GM12872 (cell line): ENCODE measurements at regions not wholly inside any gene's neighbourhood (a gene's known extent, or its start where the extent isn't known, plus 50 kb on each side); places are given as distances from the start of the nearest gene placed in this dataset.

Experiments used
- TF ChIP-seq, protein P1 (sequence below): IDR thresholded peaks from 3 replicates; pipeline ENCODE4 v1.5.1; 2011; ENCODE audit warnings: low read depth, mild to moderate bottlenecking, low read length, moderate library complexity; ENCODE audit not compliant: insufficient read depth

DNA sequence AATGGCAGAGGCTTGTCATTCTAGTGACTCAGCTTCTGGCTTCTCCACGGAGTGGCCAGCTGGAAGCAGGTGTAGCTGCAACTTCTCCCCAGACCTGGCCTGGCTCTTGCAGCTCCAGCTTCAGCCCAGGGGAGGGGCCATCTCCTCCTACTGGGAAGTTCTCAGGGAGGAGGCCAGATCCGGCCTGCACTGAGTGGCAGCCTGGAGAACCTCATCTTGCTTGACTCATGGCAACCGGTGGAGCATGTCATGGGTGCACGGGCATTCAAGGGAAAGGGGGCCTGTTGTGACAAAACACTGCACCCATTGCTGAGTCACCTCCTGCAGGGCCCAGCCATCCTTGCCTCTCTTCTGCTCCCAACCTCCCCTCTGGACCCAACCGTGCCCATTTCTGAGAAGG is 273.9 kb upstream of the MAF start:
- TF ChIP-seq, protein P1, sequence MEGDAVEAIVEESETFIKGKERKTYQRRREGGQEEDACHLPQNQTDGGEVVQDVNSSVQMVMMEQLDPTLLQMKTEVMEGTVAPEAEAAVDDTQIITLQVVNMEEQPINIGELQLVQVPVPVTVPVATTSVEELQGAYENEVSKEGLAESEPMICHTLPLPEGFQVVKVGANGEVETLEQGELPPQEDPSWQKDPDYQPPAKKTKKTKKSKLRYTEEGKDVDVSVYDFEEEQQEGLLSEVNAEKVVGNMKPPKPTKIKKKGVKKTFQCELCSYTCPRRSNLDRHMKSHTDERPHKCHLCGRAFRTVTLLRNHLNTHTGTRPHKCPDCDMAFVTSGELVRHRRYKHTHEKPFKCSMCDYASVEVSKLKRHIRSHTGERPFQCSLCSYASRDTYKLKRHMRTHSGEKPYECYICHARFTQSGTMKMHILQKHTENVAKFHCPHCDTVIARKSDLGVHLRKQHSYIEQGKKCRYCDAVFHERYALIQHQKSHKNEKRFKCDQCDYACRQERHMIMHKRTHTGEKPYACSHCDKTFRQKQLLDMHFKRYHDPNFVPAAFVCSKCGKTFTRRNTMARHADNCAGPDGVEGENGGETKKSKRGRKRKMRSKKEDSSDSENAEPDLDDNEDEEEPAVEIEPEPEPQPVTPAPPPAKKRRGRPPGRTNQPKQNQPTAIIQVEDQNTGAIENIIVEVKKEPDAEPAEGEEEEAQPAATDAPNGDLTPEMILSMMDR, result no peak

DNA sequence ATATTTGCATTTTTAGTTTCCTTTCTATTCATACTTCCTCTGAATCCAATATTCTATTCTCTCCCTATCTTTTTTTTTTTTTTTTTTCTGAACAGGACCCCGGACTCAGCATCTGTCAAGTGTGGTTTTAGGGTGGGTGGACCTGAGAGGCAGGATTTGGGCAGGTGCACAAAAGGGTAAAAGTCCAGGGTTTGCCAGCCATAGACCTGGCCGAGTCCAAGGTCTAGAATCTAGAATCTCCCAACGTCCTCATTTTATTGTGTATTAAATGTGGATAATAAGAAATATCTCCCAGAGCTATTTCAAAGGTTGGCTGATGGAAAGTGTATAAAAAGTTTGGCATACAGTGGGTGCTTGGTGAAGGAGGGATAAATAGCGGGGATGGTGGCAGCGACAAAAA is 273.3 kb upstream of the MAF start:
- TF ChIP-seq, protein P1, result no peak

DNA sequence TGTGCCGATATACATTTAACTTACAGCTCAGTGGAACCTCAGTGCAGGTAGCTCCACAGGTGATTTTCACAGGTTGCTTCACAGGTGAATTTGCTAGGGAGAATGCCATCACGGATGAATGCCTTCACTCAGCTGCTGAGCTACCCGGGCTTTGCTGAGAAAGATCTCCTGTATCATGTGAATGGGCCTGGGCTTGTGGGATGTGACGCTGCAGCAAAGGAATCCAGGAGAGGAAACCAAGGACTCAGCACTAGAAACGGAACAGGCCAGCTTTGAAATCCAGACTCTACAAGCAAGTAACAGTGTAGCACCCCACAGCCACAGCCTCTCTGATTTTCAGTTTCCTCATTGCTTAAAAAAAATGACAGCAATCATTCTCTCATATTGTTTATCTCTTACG is 271.4 kb upstream of the MAF start:
- TF ChIP-seq, protein P1, result no peak

DNA sequence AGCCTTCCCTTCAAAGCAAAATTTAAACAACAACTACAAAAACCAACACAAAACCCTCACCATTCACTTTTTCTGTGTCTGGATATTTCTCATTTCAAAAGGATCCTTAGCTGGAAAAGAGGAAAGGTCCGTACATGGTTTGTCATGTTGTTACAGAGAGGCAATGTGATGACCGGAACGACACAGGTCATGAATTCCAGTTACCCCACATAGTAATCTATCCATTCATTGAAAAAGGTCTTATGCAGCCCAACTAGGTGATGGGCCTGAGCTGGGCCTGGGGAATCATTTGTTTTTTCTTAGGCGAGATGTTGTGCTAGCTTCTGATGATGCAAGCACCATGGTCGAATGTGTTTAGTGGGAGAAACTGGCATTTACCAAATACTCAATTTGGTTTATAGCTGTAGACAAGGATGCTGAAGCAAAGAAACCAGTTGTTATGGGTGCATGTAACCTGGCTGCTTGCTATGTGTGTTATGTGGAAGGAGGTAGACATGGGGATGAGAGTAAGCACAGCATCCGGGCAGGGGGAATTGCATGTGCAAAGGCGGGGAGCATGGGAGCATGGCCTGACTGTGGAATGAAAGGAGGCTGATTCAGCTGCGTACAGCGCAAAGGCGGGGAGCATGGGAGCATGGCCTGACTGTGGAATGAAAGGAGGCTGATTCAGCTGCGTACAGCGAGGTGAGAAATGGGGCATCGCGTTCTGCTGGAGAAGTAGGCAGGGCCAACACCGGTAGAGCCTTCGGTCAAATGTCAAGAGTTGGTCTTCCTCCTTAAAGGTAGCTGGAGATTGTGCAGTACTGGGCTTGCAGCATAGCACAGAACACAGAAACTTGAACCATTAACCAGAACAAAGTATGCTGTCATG is 269.7 kb upstream of the MAF start:
- TF ChIP-seq, protein P1, result no peak

DNA sequence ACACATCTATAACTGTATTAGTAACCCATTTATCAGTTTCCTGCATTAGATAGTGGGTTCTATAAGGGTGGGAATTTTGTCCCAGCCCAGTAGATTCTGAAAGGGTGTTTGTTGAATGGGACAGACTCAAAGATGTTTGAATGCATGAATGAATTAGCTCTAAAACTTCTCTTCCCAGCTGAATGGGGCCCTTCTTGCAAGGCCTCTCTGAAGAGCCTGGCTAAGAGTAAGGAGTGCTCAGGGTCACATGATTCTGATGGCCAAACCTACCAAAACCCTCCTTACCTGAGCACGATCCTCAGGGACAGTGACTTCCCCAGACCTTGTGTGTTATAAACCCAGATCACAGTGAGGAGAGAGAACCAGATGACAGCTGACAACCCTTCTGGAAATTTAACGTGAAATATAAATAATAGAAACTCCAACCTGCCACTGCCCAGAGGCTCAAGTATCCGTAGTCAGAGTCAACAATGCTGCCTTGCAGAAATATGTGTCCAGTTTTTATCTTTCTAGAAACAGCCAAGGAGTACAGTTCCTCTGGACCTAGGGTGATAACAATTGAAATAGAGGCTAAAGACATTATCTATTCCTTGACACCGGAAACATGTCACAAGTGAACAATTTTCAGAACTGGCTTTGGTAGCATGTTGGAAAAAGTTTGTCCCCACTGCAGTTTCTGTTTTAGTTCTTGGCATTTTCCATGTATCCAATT is 268.9 kb upstream of the MAF start:
- TF ChIP-seq, protein P1, result no peak

DNA sequence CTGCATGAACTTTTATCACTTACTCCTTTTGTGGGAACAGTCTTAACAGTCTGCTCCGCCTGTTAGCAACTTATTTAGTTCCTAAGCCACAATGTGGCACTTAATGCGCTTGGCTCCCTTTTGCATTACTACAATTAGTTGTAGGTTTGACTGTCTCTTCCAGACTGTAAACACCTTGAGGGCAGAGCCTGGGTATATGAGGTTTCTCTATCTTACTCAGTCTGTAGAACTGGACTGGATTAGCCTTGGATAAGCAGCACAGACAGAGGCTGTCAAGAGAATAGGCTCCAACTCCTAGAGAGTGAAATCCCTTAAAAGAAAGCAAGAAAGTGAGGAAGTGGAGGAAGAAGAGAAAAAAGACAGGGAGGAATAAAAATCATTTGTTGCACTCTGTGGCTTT is 268.3 kb upstream of the MAF start:
- TF ChIP-seq, protein P1, result no peak

DNA sequence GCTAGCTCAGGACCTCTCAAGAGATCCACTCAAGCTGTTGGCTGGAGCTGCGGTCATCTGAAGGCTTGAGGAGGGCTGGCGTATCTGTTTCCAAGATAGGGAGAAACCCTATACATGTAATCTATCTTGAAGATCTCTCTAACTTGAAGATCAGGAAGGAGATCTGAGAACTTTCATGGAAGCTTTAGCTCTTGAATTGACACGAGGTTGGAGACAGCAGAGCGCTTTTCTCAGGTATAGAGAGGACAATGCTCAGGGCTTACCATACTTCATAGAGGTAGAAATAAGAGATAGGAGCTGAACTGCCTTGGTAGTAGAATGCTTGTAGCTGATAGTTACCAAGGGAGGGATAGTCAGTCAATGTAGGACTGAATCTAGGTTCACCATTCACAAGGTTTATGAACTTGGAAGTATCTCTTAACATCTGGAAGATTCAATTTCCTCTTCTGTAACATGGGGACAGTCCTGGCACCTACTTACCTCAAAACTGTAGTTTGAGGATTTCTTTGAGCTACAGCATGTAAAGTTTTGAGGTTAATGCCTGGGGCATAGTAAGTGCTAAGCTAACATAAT is 267.0 kb upstream of the MAF start:
- TF ChIP-seq, protein P1, result no peak
